H9 (cell line): ENCODE measurements at regions not wholly inside any gene's neighbourhood (a gene's known extent, or its start where the extent isn't known, plus 50 kb on each side); places are given as distances from the start of the nearest gene placed in this dataset.
A peak's percentile ranks its signal among the peaks of the same experiment; 100 is the strongest.
"Not testable (repeated sequence)": the region's sequence is repeated elsewhere in the genome, so short reads cannot be mapped to it uniquely, and the experiment has no call there.

Experiments used
- DNase-seq: peaks from one replicate; pipeline ENCODE4 v3.0.0-alpha.2; 2017
- H2AFZ ChIP-seq: one replicate; pipeline ENCODE4 v1.6.1; 2013; ENCODE audit warnings: mild to moderate bottlenecking, low read length, control low read depth, moderate library complexity
- H2AK5ac ChIP-seq: 2 replicates; pipeline ENCODE4 v1.6.1; 2013; ENCODE audit warnings: low read length, control low read depth, mixed read lengths; ENCODE audit not compliant: insufficient read length
- H2BK120ac ChIP-seq: one replicate; pipeline ENCODE4 v1.6.1; 2013; ENCODE audit warnings: low read depth, mild to moderate bottlenecking, low read length, control low read depth, inconsistent platforms; ENCODE audit not compliant: poor library complexity, severe bottlenecking
- H2BK12ac ChIP-seq: 2 replicates; pipeline ENCODE4 v1.6.1; 2013; ENCODE audit warnings: low read length, control low read depth, mixed read lengths, low read depth; ENCODE audit not compliant: insufficient read length
- H2BK15ac ChIP-seq: 2 replicates; pipeline ENCODE4 v1.6.1; 2013; ENCODE audit warnings: low read depth, low read length, control low read depth
- H2BK20ac ChIP-seq: one replicate; pipeline ENCODE4 v1.6.1; 2013; ENCODE audit warnings: low read depth, mild to moderate bottlenecking, low read length, control low read depth, inconsistent platforms; ENCODE audit not compliant: poor library complexity, severe bottlenecking
- H2BK5ac ChIP-seq: 2 replicates; pipeline ENCODE4 v1.6.1; 2013; ENCODE audit warnings: low read length, control low read depth, mixed read lengths; ENCODE audit not compliant: insufficient read length
- H3K14ac ChIP-seq: 2 replicates; pipeline ENCODE4 v1.6.1; 2013; ENCODE audit warnings: low read length, control low read depth; ENCODE audit not compliant: insufficient read depth
- H3K18ac ChIP-seq: 2 replicates; pipeline ENCODE4 v1.6.1; 2013; ENCODE audit warnings: low read depth, mild to moderate bottlenecking, mixed read lengths, low read length, control low read depth; ENCODE audit not compliant: insufficient read length
- H3K23ac ChIP-seq: 2 replicates; pipeline ENCODE4 v1.6.1; 2013; ENCODE audit warnings: low read length, control low read depth, mixed read lengths, low read depth; ENCODE audit not compliant: insufficient read length
- H3K23me2 ChIP-seq: 2 replicates; pipeline ENCODE4 v1.6.1; 2013; ENCODE audit warnings: low read depth, mild to moderate bottlenecking, mixed read lengths, low read length, control low read depth; ENCODE audit not compliant: insufficient read length, poor library complexity, severe bottlenecking
- H3K27ac ChIP-seq: 2 replicates; pipeline ENCODE4 v1.5.1; 2013; ENCODE audit warnings: low read length, control low read depth, mixed read lengths, low read depth; ENCODE audit not compliant: insufficient read length
- H3K27me3 ChIP-seq: 2 replicates; pipeline ENCODE4 v1.6.1; 2013; ENCODE audit warnings: low read length, control low read depth, inconsistent platforms; ENCODE audit not compliant: insufficient read depth
- H3K4ac ChIP-seq: 2 replicates; pipeline ENCODE4 v1.6.1; 2013; ENCODE audit warnings: low read depth, mild to moderate bottlenecking, control low read depth, inconsistent platforms, low read length, moderate library complexity
- H3K4me1 ChIP-seq: 2 replicates; pipeline ENCODE4 v1.6.1; 2013; ENCODE audit warnings: low read length, control low read depth, inconsistent platforms; ENCODE audit not compliant: insufficient read depth
- H3K4me2 ChIP-seq: 2 replicates; pipeline ENCODE4 v1.6.1; 2013; ENCODE audit warnings: low read length, control low read depth, mixed read lengths; ENCODE audit not compliant: insufficient read length, insufficient read depth
- H3K56ac ChIP-seq: 2 replicates; pipeline ENCODE4 v1.6.1; 2013; ENCODE audit warnings: low read depth, mild to moderate bottlenecking, mixed read lengths, low read length, control low read depth; ENCODE audit not compliant: insufficient read length
- H3K79me1 ChIP-seq: 2 replicates; pipeline ENCODE4 v1.6.1; 2013; ENCODE audit warnings: low read depth, mild to moderate bottlenecking, moderate library complexity, low read length, control low read depth, inconsistent platforms; ENCODE audit not compliant: insufficient read depth, poor library complexity, severe bottlenecking
- H3K79me2 ChIP-seq: 2 replicates; pipeline ENCODE4 v1.6.1; 2013; ENCODE audit warnings: low read length, control low read depth, inconsistent platforms; ENCODE audit not compliant: insufficient read depth
- H3K9ac ChIP-seq: 2 replicates; pipeline ENCODE4 v1.6.1; 2013; ENCODE audit warnings: low read length, control low read depth, mixed read lengths; ENCODE audit not compliant: insufficient read length; ENCODE audit errors: extremely low read depth
- H3K9me3 ChIP-seq: one replicate; pipeline ENCODE4 v1.6.1; 2013; ENCODE audit warnings: low read depth, low read length, inconsistent platforms; ENCODE audit not compliant: control insufficient read depth
- H3T11ph ChIP-seq: one replicate; pipeline ENCODE4 v1.6.1; 2013; ENCODE audit warnings: mild to moderate bottlenecking, low read length, control low read depth, inconsistent platforms
- H4K20me1 ChIP-seq: one replicate; pipeline ENCODE4 v1.6.1; 2013; ENCODE audit not compliant: control insufficient read depth, insufficient read length, insufficient read depth
- H4K5ac ChIP-seq: 2 replicates; pipeline ENCODE4 v1.6.1; 2013; ENCODE audit warnings: low read depth, mild to moderate bottlenecking, mixed read lengths, low read length, control low read depth; ENCODE audit not compliant: insufficient read length
- H4K8ac ChIP-seq: replicated peaks from 2 replicates; pipeline ENCODE4 v1.6.1; 2013; ENCODE audit warnings: low read length, control low read depth, mixed read lengths, low read depth; ENCODE audit not compliant: insufficient read length
- H4K91ac ChIP-seq: 2 replicates; pipeline ENCODE4 v1.6.1; 2013; ENCODE audit warnings: low read depth, mild to moderate bottlenecking, moderate library complexity, mixed read lengths, low read length, control low read depth; ENCODE audit not compliant: insufficient read length
- H3K27ac Mint-ChIP-seq, 3 experiments: 2 replicates in 2 of 3; 3 replicates in 1 of 3; pipeline ENCODE4 v1.8.0; 2020 to 2021; ENCODE audit warnings: mixed read lengths in 3 of 3, mild to moderate bottlenecking in 1 of 3, moderate library complexity in 1 of 3
- H3K27me3 Mint-ChIP-seq: 2 replicates; pipeline ENCODE4 v1.8.0; 2021; ENCODE audit warnings: low read depth, mild to moderate bottlenecking, moderate library complexity, mixed read lengths
- H3K36me3 Mint-ChIP-seq, 3 experiments: 2 replicates in 2 of 3; 3 replicates in 1 of 3; pipeline ENCODE4 v1.8.0; 2020 to 2021; ENCODE audit warnings: low read depth in 3 of 3, mixed read lengths in 3 of 3; ENCODE audit not compliant: insufficient read depth in 1 of 3
- H3K4me1 Mint-ChIP-seq, 2 experiments: 2 replicates each; pipeline ENCODE4 v1.8.0; 2020; ENCODE audit warnings: mixed read lengths in 2 of 2
- H3K4me3 Mint-ChIP-seq, 2 experiments: 2 replicates in 1 of 2; 3 replicates in 1 of 2; pipeline ENCODE4 v1.8.0; 2020 to 2021; ENCODE audit warnings: mild to moderate bottlenecking in 2 of 2, mixed read lengths in 2 of 2, moderate library complexity in 1 of 2
- H3K9me3 Mint-ChIP-seq, 2 experiments: 2 replicates in 1 of 2; 3 replicates in 1 of 2; pipeline ENCODE4 v1.8.0; 2020; ENCODE audit warnings: mild to moderate bottlenecking in 2 of 2, mixed read lengths in 2 of 2, moderate library complexity in 1 of 2
- CTCF ChIP-seq: fragments of 200-600 bp; sonication (generic); conservative IDR thresholded peaks from 3 replicates; pipeline ENCODE4 v1.8.0; 2021; ENCODE audit warnings: antibody characterized with exemption, mild to moderate bottlenecking
- WGBS: extraction: QIAGEN DNeasy Blood & Tissue Kit; methylation state at CpG from one replicate; pipeline ENCODE4 v1.1.7; 2013; ENCODE audit warnings: missing lambda C conversion rate, low lambda C conversion rate, mixed read lengths; ENCODE audit not compliant: insufficient read length; ENCODE audit errors: extremely low coverage; 5-methylcytosine and 5-hydroxymethylcytosine counted together

GRCh38 chr6:131476362-131476761 is 96.7 kb upstream of the ARG1 start:
- no peak overlapping the region for H3T11ph ChIP-seq
- no peak overlapping the region for H2BK5ac ChIP-seq
- TF ChIP-seq CTCF = no peak
- no peaks in the 10 kb centered on the region; the same call in 1 of the 2 replicates for H3K4me1 ChIP-seq
- H2BK15ac ChIP-seq = no peak overlapping the region
- H3K9ac ChIP-seq = no peak overlapping the region
- no peaks in the 10 kb centered on the region for H3K79me1 ChIP-seq
- Mint-ChIP-seq H3K27me3 (no peaks in the 10 kb centered on the region), H3K36me3 (peaks cover 10 to 14% (median 12%) of the 10 kb centered on the region in 3 experiments; a peak in 6 of 7 replicates), H3K27ac (no peak overlapping the region), H3K9me3 (peaks cover 11 to 17% of the 10 kb centered on the region in 2 experiments), H3K4me3 (no peak overlapping the region), H3K4me1 (peaks cover 8 to 16% of the 10 kb centered on the region in 2 experiments)
- no peaks in the 10 kb centered on the region for H3K79me2 ChIP-seq
- H3K23ac ChIP-seq = no peak overlapping the region
- H3K27me3 ChIP-seq = no peaks in the 10 kb centered on the region
- H3K4ac ChIP-seq = no peak overlapping the region
- H2AFZ ChIP-seq = no peak overlapping the region
- H4K8ac ChIP-seq = no peak overlapping the region
- H3K9me3 ChIP-seq = no peaks in the 10 kb centered on the region
- no peak for DNase-seq
- no peak overlapping the region for H3K27ac ChIP-seq
- H2BK12ac ChIP-seq = no peak overlapping the region
- H3K14ac ChIP-seq = no peak overlapping the region
- H2BK120ac ChIP-seq = no peak overlapping the region
- H2BK20ac ChIP-seq = no peak overlapping the region
- H3K23me2 ChIP-seq = no peaks in the 10 kb centered on the region
- H4K20me1 ChIP-seq = no peaks in the 10 kb centered on the region
- no peak overlapping the region for H4K91ac ChIP-seq
- no peak overlapping the region for H3K56ac ChIP-seq
- WGBS = no CpG with 5 or more reads among the region's 2 CpGs
- H3K4me2 ChIP-seq = no peak overlapping the region
- H4K5ac ChIP-seq = no peak overlapping the region
- H2AK5ac ChIP-seq = no peak overlapping the region
- no peak overlapping the region for H3K18ac ChIP-seq

- H3K4ac ChIP-seq, H3K27ac ChIP-seq, H2BK120ac ChIP-seq, H2AK5ac ChIP-seq, H3K4me2 ChIP-seq, H3K4me3 Mint-ChIP-seq, H3K27me3 Mint-ChIP-seq, H3K9me3 ChIP-seq, H3K27me3 ChIP-seq, H3K79me1 ChIP-seq, H3T11ph ChIP-seq, H3K79me2 ChIP-seq, H3K9ac ChIP-seq, H3K14ac ChIP-seq, DNase-seq, H2AFZ ChIP-seq, H3K18ac ChIP-seq, H4K5ac ChIP-seq, H4K20me1 ChIP-seq, H2BK15ac ChIP-seq, H3K56ac ChIP-seq, H3K23ac ChIP-seq, H3K23me2 ChIP-seq, H2BK12ac ChIP-seq, H2BK5ac ChIP-seq, H4K8ac ChIP-seq, H4K91ac ChIP-seq, H2BK20ac ChIP-seq, H3K4me1 ChIP-seq: not testable (repeated sequence)
- H3K36me3 Mint-ChIP-seq = peaks cover 10 to 14% (median 12%) of the 10 kb centered on the region in 3 experiments; a peak in 6 of 7 replicates
- H3K27ac Mint-ChIP-seq = peak overlapping the region in 2 of 3 experiments; percentile 63 to 82; a peak in 2 of 7 replicates
- H3K9me3 Mint-ChIP-seq = peaks cover 11 to 14% of the 10 kb centered on the region in 2 experiments
- peaks cover 8 to 16% of the 10 kb centered on the region in 2 experiments for H3K4me1 Mint-ChIP-seq
- no CpG with 5 or more reads among the region's 6 CpGs for WGBS
These were observed 94.2 kb upstream of the ARG1 start for GRCh38 chr6:131478740-131479211.
